ENCODE measurements at regions not wholly inside any gene's neighbourhood (a gene's known extent, or its start where the extent isn't known, plus 50 kb on each side); places are given as distances from the start of the nearest gene placed in this dataset.

DNA sequence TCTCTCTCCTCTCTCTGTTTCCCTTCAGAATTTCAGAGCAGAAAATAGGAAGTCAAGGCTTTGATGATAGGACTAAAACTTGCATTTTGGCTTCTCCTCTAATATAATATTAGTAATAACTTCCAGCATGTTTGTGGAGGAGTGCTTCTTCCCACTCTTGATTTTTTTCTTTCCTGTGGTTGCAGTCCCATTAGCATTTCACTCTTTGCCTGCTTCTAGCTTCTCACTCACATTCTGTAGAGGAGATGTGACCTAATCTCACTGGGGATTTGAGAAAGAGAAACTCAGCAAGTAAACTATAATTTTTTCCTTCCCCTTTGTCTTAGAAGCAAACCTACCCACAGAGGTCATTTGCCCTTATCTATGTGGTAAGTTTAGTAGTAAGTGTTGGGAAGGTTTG lies 169.4 kb upstream of the HTR2A start:
- peak; percentile 23 for DNase-seq (ENCODE audit: low read depth)

DNA sequence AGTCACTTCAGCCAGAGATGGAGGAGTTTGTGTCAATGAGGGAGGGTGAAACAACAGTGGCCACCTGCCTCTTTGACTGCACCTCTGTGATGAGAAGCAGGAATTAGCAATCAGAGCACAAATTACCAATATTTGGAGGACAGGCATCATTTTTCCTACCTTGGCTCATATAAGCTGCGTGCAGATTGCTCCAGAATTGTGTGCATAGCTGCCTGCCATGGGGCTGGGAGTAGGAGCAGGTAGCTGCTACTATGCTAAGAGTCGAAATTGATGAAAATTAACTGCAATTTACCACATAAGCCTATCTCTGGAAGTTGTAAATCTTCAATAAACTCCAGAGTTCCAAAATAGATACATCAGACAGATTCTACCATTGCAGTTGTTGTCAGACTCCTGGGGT lies 167.5 kb upstream of the HTR2A start:
- no peak for DNase-seq (ENCODE audit: low read depth)

DNA sequence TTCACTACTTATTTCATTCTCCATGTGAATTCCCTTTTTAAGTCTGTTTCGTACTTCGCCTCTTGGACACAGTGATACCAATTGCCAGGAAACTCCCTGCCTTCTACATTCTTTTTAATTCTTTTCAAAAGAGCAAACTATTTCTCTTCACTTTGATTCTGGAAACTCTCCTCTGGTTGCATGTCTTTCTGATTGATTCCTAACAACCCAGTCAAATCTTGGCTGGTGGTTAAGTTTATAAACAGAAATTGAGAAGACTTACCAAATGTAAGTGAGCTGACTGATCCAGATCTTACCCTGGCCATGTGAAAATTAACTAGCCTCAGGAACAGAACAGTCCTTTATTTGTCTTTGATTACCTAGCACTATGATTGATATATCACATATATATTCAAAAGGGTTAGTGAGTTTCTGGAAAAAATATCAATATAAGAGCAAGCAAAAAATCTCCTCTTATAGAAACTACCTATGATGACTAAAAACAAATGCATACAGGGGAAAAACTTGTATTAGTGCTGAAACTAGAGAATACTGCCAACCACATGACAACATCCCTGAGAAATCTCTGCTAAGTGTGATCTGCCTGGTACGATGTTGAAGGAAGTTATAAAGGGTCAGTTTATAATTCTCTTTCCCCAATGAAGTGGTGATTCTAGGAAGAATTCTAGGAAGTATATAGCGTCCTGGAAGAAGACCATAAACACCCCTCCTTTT lies 152.6 kb upstream of the HTR2A start:
- no peak for DNase-seq (ENCODE audit: low read depth)

DNA sequence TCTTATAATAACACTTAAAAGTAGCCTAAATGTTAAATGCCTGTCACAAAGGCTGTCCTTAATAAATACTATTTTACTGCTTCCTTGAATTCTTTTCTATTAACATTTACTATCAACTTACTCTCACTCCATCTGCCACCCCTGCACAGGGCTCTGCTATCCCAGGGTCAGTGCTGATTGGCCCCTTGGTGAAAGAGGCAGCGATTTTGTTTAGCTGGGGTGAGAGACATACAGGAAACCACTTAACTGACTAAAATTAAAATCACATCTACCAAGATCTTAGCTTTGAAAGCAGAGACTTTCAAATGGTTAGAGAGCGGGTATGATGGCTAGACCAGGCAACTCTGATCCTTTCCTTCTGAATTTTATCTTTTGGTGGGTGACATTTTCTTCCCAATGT lies 149.9 kb upstream of the HTR2A start:
- no peak for DNase-seq (ENCODE audit: low read depth)

DNA sequence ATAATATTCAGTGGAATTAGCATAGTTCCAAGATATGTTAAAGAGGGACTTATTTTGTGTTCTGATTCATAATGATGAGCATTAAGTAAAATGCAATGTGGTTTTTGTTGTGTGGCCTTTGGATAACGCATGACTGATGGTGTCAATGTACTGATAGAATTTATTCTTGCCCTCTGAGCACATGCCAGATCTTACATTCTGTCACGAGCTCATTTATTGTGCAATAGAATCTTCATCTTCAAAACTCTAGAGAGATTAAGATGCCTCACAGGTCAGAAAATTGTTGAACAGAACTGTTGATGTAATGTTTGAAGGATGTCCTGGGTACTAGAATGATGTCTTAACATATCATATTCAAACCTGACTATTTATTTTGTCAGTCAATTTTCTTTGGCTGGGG lies 148.0 kb upstream of the HTR2A start:
- DNase-seq (ENCODE audit: low read depth): no peak

DNA sequence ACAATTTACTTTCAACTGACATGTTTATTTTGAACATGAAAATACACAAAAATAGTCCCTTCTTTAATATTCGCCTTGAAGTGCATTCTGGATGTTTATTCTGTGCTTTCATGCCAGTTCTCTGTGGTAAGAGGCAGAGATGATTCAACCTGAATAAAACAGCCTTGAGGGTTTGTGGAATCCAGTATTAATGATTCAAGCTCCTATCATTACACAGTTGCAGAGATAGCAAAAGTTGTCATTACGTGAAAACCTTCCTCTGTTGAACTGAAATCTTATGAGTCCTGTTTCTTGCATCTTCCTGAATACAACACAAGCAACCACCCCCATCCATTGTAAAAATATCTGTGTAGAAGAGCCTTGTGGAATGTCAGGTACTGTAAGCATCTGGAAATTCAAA lies 142.3 kb upstream of the HTR2A start:
- DNase-seq (ENCODE audit: low read depth): peak; percentile 83

DNA sequence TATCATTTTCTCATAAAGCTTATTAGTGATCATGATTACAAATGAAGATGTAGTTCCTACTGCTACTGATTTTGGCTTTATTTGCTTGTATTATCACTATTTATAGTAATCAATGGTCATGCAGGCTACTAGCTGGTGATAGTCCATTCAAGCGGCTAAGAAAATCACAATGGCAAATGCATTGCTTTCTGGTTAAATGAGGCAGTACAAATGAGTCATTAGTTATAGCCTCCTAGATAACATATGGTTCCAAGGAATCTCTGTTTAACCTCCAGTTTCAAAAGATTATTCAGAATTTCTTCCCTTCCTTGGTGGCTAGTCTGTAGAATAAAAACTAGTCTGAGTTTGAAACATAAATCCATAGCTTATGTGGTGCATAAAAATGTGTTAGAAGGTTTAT lies 141.3 kb upstream of the HTR2A start:
- peak; percentile 4 for DNase-seq (ENCODE audit: low read depth)

DNA sequence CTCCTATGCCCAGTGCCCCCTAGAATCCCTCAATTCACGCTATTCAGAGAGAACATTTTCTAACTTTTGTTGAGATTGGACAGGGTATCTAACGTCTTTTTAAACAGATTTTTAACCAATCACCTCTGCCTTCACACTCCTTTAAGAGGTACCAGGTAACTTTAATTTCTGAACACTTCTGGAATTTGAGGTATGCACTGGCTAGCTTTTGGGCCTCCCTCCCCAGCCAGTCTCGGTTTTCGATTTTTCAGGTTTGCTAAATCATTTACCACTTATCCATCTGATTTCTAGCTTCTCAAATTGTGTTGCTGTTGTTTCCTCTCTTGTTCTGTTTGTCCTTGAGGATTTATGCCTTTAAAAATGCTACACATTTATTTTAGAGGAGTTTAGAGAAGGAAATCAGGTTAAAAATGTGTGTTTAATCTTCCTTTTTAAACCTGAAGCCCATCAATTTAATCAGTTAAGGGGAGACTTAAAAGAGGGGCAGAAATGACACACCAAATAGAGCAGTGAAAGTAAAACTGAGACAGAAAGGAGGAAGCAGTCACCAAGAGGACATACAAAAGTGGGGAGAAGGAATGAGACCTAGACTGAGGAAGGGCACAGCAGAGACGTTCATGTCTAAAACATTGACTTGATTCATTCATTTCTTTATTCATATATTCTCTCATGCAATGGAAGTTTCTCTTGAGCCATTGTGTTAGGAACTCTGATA lies 139.6 kb upstream of the HTR2A start:
- DNase-seq (ENCODE audit: low read depth): no peak

DNA sequence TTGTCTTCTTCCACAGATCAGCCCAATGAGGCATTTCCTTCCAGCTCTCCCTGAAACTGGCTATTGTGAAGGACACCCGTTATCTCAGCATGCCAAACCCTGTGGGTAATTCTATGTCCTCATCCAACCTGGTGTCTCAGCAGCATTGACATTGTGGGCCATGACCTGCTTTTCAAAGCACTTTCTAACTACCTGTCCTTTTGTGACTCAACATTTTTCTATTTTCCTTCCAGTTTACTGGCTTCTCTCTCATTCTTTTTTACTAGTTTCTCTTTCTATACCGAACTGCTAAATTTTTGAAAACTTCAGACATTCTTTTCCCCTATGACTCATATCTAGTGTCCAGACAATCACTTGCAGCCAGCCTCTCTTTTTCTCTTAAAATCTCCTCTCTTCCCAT lies 136.4 kb upstream of the HTR2A start:
- DNase-seq (ENCODE audit: low read depth): peak; percentile 63

DNA sequence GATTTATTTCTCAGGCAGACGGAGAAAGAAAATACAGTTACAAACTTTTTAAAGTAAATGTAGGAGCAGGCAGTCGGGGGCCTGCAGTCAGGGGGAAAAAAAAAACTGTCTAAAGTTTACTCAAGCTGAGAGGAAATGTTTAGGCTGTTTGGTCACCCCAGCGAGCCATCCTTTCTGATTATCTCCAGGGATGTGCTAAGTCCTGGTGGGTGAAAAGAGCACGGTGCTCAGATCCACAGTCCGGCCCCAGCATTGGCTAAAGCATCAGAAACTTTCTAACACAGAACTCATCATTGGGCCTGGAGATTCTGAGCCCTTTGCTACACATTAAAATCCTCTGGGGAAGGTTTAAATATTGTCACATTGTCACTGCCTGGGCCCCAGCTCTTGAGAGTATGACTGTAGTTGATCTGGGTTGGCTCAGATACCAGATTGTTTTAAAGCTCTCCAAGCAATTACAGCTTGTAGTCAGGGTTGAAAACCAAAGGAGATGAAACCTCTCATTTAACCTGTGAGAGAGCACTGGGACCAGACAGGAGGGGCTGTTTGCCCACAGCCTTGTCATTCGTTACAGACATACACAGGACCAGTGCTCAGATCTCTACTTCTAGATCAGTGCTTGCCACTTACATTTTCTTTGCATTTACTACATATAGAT lies 131.1 kb upstream of the HTR2A start:
- no peak for DNase-seq (ENCODE audit: low read depth)

DNA sequence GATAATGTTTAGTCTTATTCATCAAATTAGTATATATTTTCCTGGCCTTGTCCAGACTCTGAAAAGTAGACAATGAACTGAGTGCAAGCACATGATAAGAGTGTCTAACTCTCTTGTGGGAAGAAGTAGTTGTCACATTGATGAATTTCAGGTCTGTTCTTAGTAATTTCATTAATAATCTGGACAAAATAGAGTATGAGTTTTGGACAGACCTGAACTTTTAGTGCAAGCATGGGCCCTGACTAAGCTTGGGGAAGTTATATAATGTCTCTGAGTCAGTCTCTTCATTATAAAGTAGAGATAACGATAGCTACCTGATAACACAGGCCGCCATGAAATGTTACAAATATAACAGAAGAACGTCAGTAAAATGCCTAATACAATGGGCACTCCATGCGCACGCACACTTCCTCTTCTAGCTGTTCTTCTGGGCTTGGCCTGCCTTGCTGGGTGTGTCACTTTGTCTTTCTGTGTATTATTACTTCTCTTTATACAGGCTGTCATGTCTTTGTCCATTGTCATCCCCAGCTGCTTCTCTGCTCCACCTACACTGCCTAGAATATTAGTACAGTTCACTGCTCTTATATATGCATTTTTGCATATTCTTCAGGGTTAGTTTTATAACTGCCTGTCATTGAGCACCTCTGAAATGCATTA lies 129.1 kb upstream of the HTR2A start:
- DNase-seq (ENCODE audit: low read depth): no peak

DNA sequence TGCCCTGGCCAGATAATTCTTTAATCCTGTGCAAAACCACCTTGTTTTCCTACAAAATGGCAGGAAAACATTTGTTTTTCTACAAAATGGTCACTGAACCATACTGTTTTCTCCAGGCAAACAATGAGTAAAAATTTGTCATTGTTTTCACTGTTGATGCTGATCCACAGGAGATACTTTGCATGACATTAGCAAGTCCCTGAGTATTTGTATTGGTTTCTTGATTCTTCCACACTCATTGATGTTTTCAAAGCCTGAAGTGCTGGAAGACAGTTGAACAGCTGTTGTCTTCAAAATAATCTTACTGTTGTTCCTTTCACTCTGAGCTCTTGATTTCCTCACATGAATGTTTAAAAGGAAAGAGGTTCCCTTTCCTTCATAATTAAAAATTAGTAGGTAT lies 123.1 kb upstream of the HTR2A start:
- no peak for DNase-seq (ENCODE audit: low read depth)

DNA sequence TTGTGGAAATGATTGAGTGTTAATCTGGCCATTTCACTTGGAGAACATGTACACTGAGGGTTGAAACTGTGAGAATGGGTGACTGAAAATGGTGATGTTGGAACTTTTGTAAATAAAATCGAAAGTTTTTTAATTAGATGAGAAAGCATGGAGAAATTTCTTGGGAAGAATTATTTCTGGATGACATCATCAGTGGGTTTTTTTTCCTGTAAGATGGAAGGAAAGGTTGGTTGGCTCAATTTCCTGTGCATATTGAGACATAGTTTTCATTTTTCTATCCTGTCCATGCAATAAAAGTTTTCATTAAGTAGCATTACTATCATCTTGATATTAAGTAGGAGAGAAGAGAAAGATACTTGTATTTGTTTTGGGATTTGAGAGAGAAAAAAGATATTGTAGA lies 120.6 kb upstream of the HTR2A start:
- peak; percentile 26 for DNase-seq (ENCODE audit: low read depth)

DNA sequence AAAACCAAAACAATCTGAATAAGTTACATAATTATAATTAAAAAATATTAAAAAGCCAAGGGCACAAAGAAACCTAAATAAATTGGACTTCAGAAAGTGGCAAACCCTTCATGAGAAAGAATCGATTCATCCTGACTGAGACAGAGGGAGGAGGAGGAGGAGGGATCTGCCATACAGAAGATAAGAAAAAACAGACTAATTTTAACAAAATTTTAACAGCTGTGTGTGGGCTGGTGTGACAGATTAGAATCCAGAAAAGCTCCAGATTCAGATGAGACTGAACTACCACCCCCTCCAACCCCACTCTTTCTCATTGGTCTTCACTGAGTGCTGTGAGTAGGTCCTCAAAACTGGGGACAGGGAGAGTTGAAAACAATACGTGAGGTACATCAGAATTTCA lies 111.5 kb upstream of the HTR2A start:
- DNase-seq (ENCODE audit: low read depth): no peak

DNA sequence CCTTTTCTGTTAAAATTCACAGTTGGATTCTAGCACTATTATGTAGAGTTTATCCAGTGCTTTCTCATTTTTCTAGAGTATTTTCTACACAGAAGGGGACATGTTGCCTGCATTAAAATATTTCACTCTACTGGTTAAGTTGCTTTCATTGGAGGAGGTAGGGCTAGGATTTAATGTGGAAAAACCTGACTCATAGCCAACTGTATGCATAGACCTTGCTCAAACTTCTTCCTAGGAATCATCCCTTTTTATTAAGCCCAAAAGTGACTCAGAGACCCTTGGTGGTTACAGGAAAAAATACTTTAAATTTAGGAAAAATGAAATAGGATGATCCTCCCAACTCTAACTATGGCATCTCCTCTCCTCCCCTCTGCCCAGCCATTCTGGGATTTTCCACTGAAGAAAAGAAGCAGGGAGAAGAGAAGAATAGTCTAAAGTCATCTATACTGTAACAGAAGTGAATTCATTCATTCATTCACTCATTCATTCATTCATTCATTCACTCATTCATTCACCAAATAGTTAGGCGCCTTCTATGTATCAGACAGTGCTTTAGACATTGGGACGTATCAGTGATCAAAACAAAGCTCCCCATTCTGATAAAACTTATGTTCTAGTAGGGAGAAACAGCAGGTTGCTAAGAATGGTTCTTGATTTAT lies 109.0 kb upstream of the HTR2A start:
- DNase-seq (ENCODE audit: low read depth): peak; percentile 21

DNA sequence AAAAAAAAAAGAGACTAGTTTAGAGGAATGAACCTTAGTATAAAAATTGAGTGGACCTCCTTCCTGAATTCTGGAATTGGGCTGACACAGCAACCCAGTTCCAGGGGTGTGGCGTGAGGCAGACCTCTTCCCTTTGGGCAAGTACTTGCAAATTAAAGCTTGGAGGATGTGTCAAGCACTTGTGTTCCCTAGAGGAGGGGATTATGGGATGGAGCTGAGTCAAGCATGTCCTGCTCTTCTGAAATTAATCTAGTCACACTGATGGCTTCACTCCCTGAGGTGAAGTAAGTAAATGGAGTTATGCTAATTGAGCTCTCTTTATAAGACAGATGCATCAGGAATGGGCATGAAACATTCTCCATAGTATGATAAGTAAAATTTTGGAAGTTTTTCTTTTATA lies 107.7 kb upstream of the HTR2A start:
- no peak for DNase-seq (ENCODE audit: low read depth)

DNA sequence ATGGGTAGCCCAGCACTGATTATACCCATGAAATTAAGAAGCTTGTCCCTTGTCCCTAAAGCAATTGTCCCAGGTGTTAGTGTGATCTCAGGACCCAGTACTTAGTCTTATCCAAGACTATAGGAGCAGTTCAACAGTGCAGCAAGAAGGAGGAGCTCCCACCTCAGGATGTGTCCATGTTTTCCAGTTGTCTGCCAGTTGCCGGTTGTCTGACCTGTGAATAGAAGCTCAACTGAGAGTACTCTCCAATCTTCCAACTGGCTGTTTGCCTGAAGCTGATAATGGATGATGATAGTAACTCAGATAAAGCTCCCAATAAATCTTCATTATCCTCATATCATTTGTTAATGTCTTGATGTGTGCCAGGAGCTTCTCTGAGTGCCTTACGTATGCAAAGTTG lies 107.2 kb upstream of the HTR2A start:
- peak; percentile 24 for DNase-seq (ENCODE audit: low read depth)

DNA sequence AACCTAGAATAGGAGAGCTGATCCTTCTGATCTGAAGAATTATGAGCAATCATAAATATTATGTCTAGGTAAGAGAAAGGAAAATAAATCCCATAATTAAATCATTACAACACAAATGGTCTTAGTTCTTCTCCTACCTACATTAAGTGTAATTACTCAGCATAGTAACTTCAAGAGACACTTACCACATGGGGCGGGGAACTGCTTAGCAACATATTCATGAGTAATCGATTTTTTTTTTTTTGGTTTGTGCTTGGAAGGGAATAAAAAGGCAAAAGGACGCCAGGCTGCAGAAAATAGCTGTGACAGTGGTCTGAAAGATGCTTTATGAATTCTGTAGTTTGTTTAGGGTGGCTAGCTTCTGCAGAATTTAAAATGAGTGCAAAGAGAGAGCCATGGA lies 103.3 kb upstream of the HTR2A start:
- DNase-seq (ENCODE audit: low read depth): peak; percentile 23

DNA sequence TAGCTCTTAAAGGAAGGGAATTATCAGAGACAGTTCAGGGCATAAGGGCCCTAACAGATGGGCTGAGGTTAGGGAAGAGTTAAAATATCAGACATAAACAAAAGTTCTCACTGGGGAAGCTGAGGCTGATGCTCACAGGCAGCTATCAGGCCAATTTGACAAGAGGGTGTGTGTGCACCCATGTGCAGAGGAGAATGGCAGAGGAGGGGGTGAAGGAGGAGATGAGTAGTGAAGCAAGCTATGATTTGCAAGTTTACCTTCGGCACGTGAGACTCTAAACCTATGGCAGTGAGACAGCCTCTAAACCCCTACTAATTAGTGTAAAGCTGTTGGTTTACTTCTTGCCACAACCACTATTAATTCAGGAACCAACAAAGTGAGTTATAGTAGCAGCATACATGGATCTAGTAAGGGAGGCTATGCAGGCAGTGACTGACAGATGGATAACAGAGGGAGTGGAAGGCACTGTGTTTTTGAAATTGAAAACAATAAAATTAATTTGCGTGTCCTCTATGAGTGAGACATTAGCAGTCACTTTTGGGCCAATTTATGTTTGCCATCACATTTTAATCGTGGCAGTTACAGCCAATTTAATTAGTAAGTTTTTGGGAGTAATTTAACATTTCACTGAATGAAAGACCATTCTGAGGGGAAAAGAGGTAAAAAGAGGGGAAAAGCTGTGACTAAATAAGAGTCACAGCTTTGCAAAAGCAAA lies 99.6 kb upstream of the HTR2A start:
- DNase-seq (ENCODE audit: low read depth): no peak

DNA sequence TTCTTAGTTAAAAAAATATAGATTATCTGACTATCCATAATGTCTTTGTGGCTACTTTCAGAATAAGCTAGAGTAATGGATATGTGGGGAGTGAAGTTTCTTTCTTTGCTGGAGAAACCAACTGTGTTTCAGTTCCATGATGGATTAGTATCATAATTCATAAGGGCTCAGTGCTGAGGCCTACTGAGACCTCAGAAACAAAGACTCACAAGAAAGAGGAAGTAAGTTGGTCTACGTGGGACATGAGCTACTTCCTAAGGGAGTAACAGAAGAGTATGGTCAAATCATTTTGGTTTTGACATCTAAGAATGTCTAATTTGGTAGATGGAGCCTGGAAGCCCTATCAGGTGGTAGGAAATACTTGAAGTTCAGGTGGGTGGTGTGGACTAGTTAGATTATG lies 99.0 kb upstream of the HTR2A start:
- DNase-seq (ENCODE audit: low read depth): no peak

DNA sequence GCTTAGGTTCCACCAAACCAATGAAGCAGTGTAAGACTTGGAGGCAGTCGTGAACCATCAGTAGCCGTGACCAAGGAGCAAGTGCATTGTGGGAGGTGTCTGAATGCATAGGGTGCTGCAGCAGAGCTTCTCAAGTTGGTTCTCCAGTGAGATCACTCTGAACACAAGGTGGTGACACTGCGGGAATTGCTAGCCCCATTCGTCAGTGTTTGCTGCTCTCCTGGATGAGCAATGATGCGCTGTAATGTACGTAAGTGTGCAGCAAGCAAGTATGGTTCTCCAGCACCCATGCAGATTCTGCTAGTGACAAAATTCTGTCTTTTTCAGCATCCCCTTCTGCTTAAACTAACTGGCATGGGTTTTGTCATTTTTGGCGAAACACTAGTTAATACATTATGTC lies 97.6 kb upstream of the HTR2A start:
- no peak for DNase-seq (ENCODE audit: low read depth)

Measured in M059J (cell line).